GM12892 (cell line): ENCODE measurements at regions not wholly inside any gene's neighbourhood (a gene's known extent, or its start where the extent isn't known, plus 50 kb on each side); places are given as distances from the start of the nearest gene placed in this dataset.

ENCODE experiments used
- POLR2A ChIP-seq: IDR thresholded peaks from 2 replicates; pipeline ENCODE4 v1.6.1; 2011; ENCODE audit warnings: low read depth, low read length, control low read depth
- POLR2AphosphoS5 ChIP-seq: IDR thresholded peaks from 2 replicates; pipeline ENCODE4 v1.6.1; 2011; ENCODE audit warnings: low read depth, low read length, control low read depth
- TAF1 ChIP-seq: IDR thresholded peaks from 2 replicates; pipeline ENCODE4 v1.6.1; 2011; ENCODE audit warnings: low read depth, mild to moderate bottlenecking, control low read depth, low read length, borderline replicate concordance

- TF ChIP-seq POLR2A (no peak), POLR2AphosphoS5 (no peak), TAF1 (no peak)
These were observed 435.6 kb upstream of the HS6ST1 start for GRCh38 chr2:128754246-128754724.
